ENCODE measurements at regions not wholly inside any gene's neighbourhood (a gene's known extent, or its start where the extent isn't known, plus 50 kb on each side); places are given as distances from the start of the nearest gene placed in this dataset.

DNA sequence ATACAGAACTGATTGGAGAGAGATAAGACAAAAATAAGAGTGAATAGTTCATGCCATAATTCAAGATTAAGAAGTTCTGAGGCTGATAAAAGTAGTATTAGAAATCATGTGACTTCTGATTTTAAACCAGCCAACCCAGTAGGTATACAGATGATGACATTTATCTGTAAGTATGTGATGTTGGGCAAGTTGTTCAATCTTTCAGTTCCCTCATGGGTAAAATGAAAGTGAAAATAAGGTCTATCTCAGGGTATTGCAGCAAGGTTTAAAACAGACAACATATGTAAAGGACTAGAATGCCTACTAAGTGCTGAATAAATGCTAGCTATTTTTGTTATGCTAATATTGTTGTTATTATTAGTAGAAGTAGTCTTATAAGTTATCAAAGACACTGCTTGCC lies 1055.7 kb downstream of the NAALADL2 start:
- Mint-ChIP-seq H3K27me3 (ENCODE audit: low read depth) (no peaks in the 10 kb centered on the region), H3K36me3 (peaks cover 20% of the 10 kb centered on the region), H3K4me1 (no peaks in the 10 kb centered on the region), H3K9me3 (peaks cover 30% of the 10 kb centered on the region), H3K27ac (no peak overlapping the region), H3K4me3 (no peak overlapping the region)
- POLR2A ChIA-PET: no interaction called here
- CTCF ChIA-PET: no interaction called here
- TF ChIP-seq ELF4 (CRISPR knock-in tag; IDR thresholded peaks at IDR 0.05; ENCODE audit: low read depth) (no peak), ZNF671 (CRISPR knock-in tag; IDR thresholded peaks at IDR 0.05) (no peak), ZNF317 (CRISPR knock-in tag; IDR thresholded peaks at IDR 0.05; ENCODE audit: borderline replicate concordance, low read depth) (no peak), ZNF138 (CRISPR knock-in tag; conservative IDR thresholded peaks at IDR 0.05) (no peak), NR1H2 (CRISPR knock-in tag; IDR thresholded peaks at IDR 0.05) (no peak), SP1 (CRISPR knock-in tag; conservative IDR thresholded peaks at IDR 0.05) (no peak), ZNF232 (CRISPR knock-in tag; IDR thresholded peaks at IDR 0.05) (no peak), KAT7 (CRISPR knock-in tag; IDR thresholded peaks at IDR 0.05; ENCODE audit: borderline replicate concordance) (no peak), JUN (CRISPR knock-in tag; IDR thresholded peaks at IDR 0.05) (no peak)
- TF ChIP-seq, protein P1, sequence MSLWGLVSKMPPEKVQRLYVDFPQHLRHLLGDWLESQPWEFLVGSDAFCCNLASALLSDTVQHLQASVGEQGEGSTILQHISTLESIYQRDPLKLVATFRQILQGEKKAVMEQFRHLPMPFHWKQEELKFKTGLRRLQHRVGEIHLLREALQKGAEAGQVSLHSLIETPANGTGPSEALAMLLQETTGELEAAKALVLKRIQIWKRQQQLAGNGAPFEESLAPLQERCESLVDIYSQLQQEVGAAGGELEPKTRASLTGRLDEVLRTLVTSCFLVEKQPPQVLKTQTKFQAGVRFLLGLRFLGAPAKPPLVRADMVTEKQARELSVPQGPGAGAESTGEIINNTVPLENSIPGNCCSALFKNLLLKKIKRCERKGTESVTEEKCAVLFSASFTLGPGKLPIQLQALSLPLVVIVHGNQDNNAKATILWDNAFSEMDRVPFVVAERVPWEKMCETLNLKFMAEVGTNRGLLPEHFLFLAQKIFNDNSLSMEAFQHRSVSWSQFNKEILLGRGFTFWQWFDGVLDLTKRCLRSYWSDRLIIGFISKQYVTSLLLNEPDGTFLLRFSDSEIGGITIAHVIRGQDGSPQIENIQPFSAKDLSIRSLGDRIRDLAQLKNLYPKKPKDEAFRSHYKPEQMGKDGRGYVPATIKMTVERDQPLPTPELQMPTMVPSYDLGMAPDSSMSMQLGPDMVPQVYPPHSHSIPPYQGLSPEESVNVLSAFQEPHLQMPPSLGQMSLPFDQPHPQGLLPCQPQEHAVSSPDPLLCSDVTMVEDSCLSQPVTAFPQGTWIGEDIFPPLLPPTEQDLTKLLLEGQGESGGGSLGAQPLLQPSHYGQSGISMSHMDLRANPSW (CRISPR knock-in tag; conservative IDR thresholded peaks at IDR 0.05; ENCODE audit: low read depth): no peak
- TF ChIP-seq, protein P2, sequence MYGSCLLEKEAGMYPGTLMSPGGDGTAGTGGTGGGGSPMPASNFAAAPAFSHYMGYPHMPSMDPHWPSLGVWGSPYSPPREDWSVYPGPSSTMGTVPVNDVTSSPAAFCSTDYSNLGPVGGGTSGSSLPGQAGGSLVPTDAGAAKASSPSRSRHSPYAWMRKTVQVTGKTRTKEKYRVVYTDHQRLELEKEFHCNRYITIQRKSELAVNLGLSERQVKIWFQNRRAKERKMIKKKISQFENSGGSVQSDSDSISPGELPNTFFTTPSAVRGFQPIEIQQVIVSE (CRISPR knock-in tag; IDR thresholded peaks at IDR 0.05; ENCODE audit: borderline replicate concordance): no peak
- no peak for DNase-seq (ENCODE audit: low spot score)
- ATAC-seq: no peak

DNA sequence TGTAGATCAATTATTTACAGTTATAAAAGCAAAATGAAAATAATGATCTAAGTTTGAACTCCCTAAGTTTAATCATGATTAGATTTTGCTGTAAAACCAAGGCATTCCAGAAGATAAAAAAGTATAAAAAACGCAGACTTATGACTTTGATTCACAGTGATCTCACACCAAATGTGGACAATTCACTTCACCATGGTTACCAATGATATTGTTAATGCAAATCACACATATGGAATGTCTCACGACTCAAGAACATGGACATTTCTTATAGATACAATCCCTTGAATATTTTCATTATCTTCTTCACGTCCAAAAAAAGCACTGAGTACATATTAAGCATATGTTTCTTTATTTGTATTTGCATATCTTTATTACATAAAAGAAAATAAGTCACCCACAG lies 1054.2 kb downstream of the NAALADL2 start:
- ChIA-PET POLR2A (no interaction called here), CTCF (no interaction called here)
- ATAC-seq (no peak), DNase-seq (ENCODE audit: low spot score) (no peak)
- Mint-ChIP-seq H3K36me3 (peaks cover 12% of the 10 kb centered on the region), H3K27me3 (ENCODE audit: low read depth) (no peaks in the 10 kb centered on the region), H3K27ac (no peak overlapping the region), H3K4me3 (no peak overlapping the region), H3K4me1 (no peaks in the 10 kb centered on the region), H3K9me3 (peaks cover 18% of the 10 kb centered on the region)
- TF ChIP-seq EMX1 (CRISPR knock-in tag; IDR thresholded peaks at IDR 0.05): no peak

DNA sequence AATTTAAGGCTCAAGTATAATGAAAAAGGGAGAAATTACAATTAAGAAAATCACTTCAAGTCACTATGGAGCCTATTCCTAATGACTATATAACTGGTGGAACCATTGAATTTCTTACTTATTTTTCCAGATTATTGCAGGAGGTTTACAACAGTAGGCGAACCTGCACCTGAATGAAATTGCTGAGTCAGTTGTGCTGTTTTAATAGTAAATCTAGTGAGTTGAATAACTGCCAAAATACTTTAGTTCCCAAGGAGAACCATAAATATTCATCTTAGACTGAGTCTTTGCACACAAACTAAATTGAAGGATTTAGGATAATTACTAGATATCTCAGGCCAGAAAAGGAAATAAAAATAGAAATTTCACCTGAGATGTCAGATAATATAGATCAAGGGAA lies 1052.8 kb downstream of the NAALADL2 start:
- POLR2A ChIA-PET: no interaction called here

More for the DNA sequence above, 1052.8 kb downstream of the NAALADL2 start:
- CTCF ChIA-PET: no interaction called here
- Mint-ChIP-seq H3K9me3 (peaks cover 25% of the 10 kb centered on the region), H3K4me1 (no peaks in the 10 kb centered on the region), H3K4me3 (no peak overlapping the region), H3K36me3 (peaks cover 21% of the 10 kb centered on the region), H3K27ac (no peak overlapping the region), H3K27me3 (ENCODE audit: low read depth) (no peaks in the 10 kb centered on the region)
- no peak for DNase-seq (ENCODE audit: low spot score)
- ATAC-seq: no peak
- TF ChIP-seq, protein P3, sequence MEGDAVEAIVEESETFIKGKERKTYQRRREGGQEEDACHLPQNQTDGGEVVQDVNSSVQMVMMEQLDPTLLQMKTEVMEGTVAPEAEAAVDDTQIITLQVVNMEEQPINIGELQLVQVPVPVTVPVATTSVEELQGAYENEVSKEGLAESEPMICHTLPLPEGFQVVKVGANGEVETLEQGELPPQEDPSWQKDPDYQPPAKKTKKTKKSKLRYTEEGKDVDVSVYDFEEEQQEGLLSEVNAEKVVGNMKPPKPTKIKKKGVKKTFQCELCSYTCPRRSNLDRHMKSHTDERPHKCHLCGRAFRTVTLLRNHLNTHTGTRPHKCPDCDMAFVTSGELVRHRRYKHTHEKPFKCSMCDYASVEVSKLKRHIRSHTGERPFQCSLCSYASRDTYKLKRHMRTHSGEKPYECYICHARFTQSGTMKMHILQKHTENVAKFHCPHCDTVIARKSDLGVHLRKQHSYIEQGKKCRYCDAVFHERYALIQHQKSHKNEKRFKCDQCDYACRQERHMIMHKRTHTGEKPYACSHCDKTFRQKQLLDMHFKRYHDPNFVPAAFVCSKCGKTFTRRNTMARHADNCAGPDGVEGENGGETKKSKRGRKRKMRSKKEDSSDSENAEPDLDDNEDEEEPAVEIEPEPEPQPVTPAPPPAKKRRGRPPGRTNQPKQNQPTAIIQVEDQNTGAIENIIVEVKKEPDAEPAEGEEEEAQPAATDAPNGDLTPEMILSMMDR (IDR thresholded peaks at IDR 0.05): no peak
- no peak for TF ChIP-seq GABPB1 (CRISPR knock-in tag; IDR thresholded peaks at IDR 0.05)
- no peak for TF ChIP-seq HMGA2 (CRISPR knock-in tag; IDR thresholded peaks at IDR 0.05)
- no peak for TF ChIP-seq GRHL2 (CRISPR knock-in tag; IDR thresholded peaks at IDR 0.05; ENCODE audit: insufficient replicate concordance, severe bottlenecking)
- no peak for TF ChIP-seq ETV6 (CRISPR knock-in tag; IDR thresholded peaks at IDR 0.05)
- no peak for TF ChIP-seq ZNF121 (CRISPR knock-in tag; IDR thresholded peaks at IDR 0.05)
- TF ChIP-seq, protein P4, sequence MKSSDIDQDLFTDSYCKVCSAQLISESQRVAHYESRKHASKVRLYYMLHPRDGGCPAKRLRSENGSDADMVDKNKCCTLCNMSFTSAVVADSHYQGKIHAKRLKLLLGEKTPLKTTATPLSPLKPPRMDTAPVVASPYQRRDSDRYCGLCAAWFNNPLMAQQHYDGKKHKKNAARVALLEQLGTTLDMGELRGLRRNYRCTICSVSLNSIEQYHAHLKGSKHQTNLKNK (CRISPR knock-in tag; IDR thresholded peaks at IDR 0.05): no peak
- TF ChIP-seq FOXK1 (CRISPR knock-in tag; IDR thresholded peaks at IDR 0.05): no peak
- TF ChIP-seq, protein P5, sequence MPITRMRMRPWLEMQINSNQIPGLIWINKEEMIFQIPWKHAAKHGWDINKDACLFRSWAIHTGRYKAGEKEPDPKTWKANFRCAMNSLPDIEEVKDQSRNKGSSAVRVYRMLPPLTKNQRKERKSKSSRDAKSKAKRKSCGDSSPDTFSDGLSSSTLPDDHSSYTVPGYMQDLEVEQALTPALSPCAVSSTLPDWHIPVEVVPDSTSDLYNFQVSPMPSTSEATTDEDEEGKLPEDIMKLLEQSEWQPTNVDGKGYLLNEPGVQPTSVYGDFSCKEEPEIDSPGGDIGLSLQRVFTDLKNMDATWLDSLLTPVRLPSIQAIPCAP (CRISPR knock-in tag; IDR thresholded peaks at IDR 0.05): no peak
- TF ChIP-seq NR1H2 (CRISPR knock-in tag; IDR thresholded peaks at IDR 0.05): no peak
- no peak for TF ChIP-seq ZNF317 (CRISPR knock-in tag; IDR thresholded peaks at IDR 0.05; ENCODE audit: borderline replicate concordance, low read depth)
- TF ChIP-seq, protein P6, sequence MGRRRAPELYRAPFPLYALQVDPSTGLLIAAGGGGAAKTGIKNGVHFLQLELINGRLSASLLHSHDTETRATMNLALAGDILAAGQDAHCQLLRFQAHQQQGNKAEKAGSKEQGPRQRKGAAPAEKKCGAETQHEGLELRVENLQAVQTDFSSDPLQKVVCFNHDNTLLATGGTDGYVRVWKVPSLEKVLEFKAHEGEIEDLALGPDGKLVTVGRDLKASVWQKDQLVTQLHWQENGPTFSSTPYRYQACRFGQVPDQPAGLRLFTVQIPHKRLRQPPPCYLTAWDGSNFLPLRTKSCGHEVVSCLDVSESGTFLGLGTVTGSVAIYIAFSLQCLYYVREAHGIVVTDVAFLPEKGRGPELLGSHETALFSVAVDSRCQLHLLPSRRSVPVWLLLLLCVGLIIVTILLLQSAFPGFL (CRISPR knock-in tag; IDR thresholded peaks at IDR 0.05; ENCODE audit: borderline replicate concordance): no peak
- no peak for TF ChIP-seq ESRRA (CRISPR knock-in tag; IDR thresholded peaks at IDR 0.05; ENCODE audit: borderline replicate concordance)
- TF ChIP-seq SP1 (CRISPR knock-in tag; conservative IDR thresholded peaks at IDR 0.05): no peak
- TF ChIP-seq ZBTB21 (CRISPR knock-in tag; IDR thresholded peaks at IDR 0.05; ENCODE audit: borderline replicate concordance): no peak
- TF ChIP-seq ZNF396 (CRISPR knock-in tag; IDR thresholded peaks at IDR 0.05; ENCODE audit: borderline replicate concordance): no peak
- TF ChIP-seq TP53 (CRISPR knock-in tag; IDR thresholded peaks at IDR 0.05): no peak

All from WTC11 (cell line).